GM06990 (cell line): ENCODE measurements at regions not wholly inside any gene's neighbourhood (a gene's known extent, or its start where the extent isn't known, plus 50 kb on each side); places are given as distances from the start of the nearest gene placed in this dataset.

Experiments
- DNase-seq: peaks from one replicate; pipeline ENCODE4 v3.0.0-alpha.2; 2011; ENCODE audit not compliant: insufficient read length; ENCODE audit errors: extremely low read depth
- H3K27me3 ChIP-seq: replicated peaks from 2 replicates; pipeline ENCODE4 v1.6.0; 2011; ENCODE audit warnings: low read length; ENCODE audit not compliant: control insufficient read depth, insufficient read depth
- H3K36me3 ChIP-seq: 2 replicates; pipeline ENCODE4 v1.5.1; 2011; ENCODE audit warnings: low read length; ENCODE audit not compliant: control insufficient read depth, insufficient read depth
- H3K4me3 ChIP-seq: replicated peaks from 2 replicates; pipeline ENCODE4 v1.5.1; 2011; ENCODE audit warnings: low read depth, mild to moderate bottlenecking, control low read depth, low read length
- TF ChIP-seq, protein P1 (sequence below): IDR thresholded peaks from 2 replicates; pipeline ENCODE4 v1.5.1; 2011; ENCODE audit warnings: low read length, control low read depth, mild to moderate bottlenecking, inconsistent platforms; ENCODE audit not compliant: insufficient read depth, poor library complexity, severe bottlenecking

DNA sequence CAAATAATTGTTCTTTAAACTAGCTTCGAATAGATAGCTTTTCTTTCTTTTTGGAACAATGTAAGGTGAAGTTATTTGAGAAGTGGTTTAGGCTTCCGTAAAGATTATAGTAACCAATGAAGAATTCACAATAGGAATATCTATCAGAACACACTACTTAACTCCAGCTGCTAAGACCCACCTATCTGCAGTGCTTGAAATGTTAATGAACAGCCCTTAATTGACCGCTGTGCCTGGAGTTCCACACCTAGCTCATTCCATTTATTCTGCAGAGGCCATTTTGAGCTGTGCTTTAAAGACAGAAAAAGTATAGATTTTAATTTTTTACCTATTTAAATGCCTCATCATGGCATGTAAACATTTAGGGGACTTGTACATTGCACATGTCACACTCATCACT lies 83.3 kb upstream of the APCDD1 start:
- Histone ChIP-seq H3K27me3 (peaks cover 4% of the 10 kb centered on the region), H3K36me3 (no peaks in the 10 kb centered on the region), H3K4me3 (no peak overlapping the region)
- DNase-seq: no peak
- TF ChIP-seq, protein P1, sequence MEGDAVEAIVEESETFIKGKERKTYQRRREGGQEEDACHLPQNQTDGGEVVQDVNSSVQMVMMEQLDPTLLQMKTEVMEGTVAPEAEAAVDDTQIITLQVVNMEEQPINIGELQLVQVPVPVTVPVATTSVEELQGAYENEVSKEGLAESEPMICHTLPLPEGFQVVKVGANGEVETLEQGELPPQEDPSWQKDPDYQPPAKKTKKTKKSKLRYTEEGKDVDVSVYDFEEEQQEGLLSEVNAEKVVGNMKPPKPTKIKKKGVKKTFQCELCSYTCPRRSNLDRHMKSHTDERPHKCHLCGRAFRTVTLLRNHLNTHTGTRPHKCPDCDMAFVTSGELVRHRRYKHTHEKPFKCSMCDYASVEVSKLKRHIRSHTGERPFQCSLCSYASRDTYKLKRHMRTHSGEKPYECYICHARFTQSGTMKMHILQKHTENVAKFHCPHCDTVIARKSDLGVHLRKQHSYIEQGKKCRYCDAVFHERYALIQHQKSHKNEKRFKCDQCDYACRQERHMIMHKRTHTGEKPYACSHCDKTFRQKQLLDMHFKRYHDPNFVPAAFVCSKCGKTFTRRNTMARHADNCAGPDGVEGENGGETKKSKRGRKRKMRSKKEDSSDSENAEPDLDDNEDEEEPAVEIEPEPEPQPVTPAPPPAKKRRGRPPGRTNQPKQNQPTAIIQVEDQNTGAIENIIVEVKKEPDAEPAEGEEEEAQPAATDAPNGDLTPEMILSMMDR: no peak

DNA sequence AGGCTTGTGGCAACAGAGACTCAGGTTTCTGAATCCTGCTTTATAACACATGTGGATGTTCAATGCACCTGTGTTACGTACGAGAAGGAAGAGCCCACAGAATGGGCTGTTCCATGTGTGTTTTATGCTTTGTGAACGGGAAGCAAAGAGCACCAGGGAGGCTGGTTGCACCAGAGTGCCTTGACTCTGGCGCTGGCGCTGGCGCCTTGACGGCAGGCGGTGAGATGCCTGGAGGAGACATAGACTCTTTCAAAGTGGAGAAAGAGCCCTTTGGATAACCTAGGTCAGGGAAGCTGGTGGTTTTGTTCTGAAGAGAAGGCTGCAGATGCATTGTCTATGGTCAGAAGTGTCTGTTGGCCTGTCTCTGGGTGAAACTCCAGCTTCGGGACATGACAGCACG lies 80.2 kb upstream of the APCDD1 start:
- TF ChIP-seq, protein P1: no peak
- no peak for DNase-seq
- Histone ChIP-seq H3K4me3 (no peak overlapping the region), H3K27me3 (peaks cover 4% of the 10 kb centered on the region), H3K36me3 (no peaks in the 10 kb centered on the region)

DNA sequence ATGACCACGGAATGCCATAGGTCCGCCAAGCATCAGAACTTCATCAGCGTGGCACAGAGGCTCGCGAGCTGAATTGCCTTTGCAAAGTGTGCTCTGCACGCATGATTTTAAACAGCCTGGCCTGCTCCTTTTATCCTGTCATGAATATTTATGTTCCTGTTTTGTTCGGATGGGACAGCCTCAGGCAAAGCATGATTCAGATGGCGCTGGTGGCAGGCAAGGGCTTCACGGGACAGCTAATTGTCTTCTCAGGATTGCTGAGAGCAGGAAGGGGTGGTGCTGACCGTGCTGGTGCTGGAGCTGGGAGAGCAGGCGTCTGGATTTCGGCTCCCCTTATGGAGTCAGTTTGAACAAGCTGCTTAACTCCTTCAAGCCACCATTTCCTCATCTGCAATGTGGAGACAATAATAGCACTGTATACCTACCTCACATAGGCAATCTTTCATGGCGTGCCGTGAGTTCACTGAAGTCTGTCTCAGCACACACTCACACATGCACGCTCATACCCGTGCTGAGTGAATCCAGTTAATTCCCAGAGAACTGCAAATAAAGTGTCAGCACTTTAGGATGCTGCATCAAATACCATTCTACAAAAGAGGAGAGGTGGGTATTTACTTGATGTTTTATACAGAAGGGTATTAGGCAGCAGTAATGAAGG lies 79.7 kb upstream of the APCDD1 start:
- Histone ChIP-seq H3K36me3 (no peaks in the 10 kb centered on the region), H3K27me3 (peaks cover 3% of the 10 kb centered on the region), H3K4me3 (no peak overlapping the region)
- no peak for DNase-seq
- TF ChIP-seq, protein P1: no peak

DNA sequence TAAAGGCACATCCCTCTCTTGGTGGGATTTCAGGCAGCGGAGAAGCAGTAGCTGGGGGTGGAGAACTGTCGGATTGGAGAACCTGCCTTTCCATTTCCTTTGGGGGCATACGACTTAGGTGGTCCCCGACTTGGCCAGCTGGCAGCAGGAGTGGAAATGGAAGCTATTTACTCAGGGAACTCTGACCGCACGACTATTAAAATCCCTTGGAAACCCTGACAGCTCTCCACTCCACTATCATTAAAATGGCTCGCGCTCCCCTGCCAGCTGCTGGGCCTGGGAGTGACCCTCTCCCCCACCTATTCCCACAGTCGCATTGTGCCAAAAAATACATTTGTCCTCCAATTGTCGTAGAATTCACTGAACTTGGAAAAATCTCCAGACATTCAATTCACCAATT lies 77.7 kb upstream of the APCDD1 start:
- Histone ChIP-seq H3K36me3 (no peaks in the 10 kb centered on the region), H3K4me3 (no peak overlapping the region), H3K27me3 (peaks cover 3% of the 10 kb centered on the region)
- DNase-seq: no peak
- TF ChIP-seq, protein P1: no peak

DNA sequence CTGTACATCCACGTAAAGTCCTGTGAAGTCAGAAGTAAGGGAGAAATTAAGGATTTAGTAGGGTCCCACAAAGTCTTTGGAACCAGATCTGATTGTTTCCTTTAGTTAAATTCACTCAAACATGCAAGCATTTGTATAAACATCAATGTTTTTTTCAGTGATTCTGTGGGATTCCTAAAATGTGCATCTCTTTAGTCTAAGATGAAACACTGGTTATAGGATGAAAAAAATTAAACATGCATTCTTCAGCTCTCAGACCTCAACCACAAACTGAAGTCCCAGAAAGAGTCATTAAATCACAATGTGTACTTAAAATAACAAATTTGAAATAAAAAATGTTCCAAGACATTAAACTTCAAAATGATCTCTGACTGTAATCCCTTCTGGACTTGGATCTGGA lies 76.5 kb upstream of the APCDD1 start:
- TF ChIP-seq, protein P1: no peak
- H3K36me3 ChIP-seq: no peaks in the 10 kb centered on the region
- no peak overlapping the region for H3K4me3 ChIP-seq
- no peaks in the 10 kb centered on the region; the same call in none of the 2 replicates for H3K27me3 ChIP-seq
- no peak for DNase-seq
